RWPE1 (cell line): ENCODE measurements at regions not wholly inside any gene's neighbourhood (a gene's known extent, or its start where the extent isn't known, plus 50 kb on each side); places are given as distances from the start of the nearest gene placed in this dataset.
"Not testable (repeated sequence)": the region's sequence is repeated elsewhere in the genome, so short reads cannot be mapped to it uniquely, and the experiment has no call there.

Experiments used
- CTCF ChIA-PET: fragments of 350-600 bp; sonication (Branson Sonifier 250); formaldehyde crosslinking; extraction: SDS; loops from one replicate; lab custom pipeline; 2021; lab: Yijun Ruan, JAX
- POLR2A ChIA-PET: fragments of 400-600 bp; formaldehyde crosslinking; extraction: SDS; loops from one replicate; lab custom pipeline; 2020; ENCODE audit warnings: antibody characterized with exemption; ENCODE audit not compliant: low non-redundant PET; lab: Yijun Ruan, JAX
- DNase-seq: peaks from one replicate; pipeline ENCODE4 v3.0.0; 2012; ENCODE audit warnings: low spot score
- H3K27ac ChIP-seq: fragments of 450-650 bp; 2 replicates; pipeline ENCODE4 v1.5.1; 2017
- CTCF ChIP-seq: fragments of 450-650 bp; conservative IDR thresholded peaks from 2 replicates; pipeline ENCODE4 v1.5.1; 2017; ENCODE audit warnings: low read depth, mild to moderate bottlenecking

GRCh38 chr1:189084811-189085210 lies 1392.9 kb downstream of the BRINP3 start:
- TF ChIP-seq CTCF: no peak
- ChIA-PET CTCF (no interaction called here), POLR2A (no interaction called here)
- no peak for DNase-seq
- H3K27ac ChIP-seq: no peak overlapping the region

- ChIA-PET CTCF (interaction anchor here (0.6 kb wide), 1 partner anchor 280 kb away, joined by 4 read pairs; no protein-coding TSS in a partner anchor), POLR2A (no interaction called here)
- DNase-seq: no peak
- H3K27ac ChIP-seq: no peak overlapping the region
- TF ChIP-seq CTCF: no peak
Measured at GRCh38 chr1:189103956-189104355, 1373.7 kb downstream of the BRINP3 start.

GRCh38 chr1:189117072-189117770 lies 1360.4 kb downstream of the BRINP3 start:
- POLR2A ChIA-PET: no interaction called here
- H3K27ac ChIP-seq: no peak overlapping the region
- no peak for TF ChIP-seq CTCF
- CTCF ChIA-PET: no interaction called here
- DNase-seq: no peak

GRCh38 chr1:189121941-189122340 lies 1355.7 kb downstream of the BRINP3 start:
- CTCF ChIA-PET: no interaction called here
- no peak overlapping the region for H3K27ac ChIP-seq
- POLR2A ChIA-PET: no interaction called here
- no peak for TF ChIP-seq CTCF
- DNase-seq: no peak

GRCh38 chr1:189125694-189126093 lies 1352.0 kb downstream of the BRINP3 start:
- POLR2A ChIA-PET: no interaction called here
- no peak for TF ChIP-seq CTCF
- CTCF ChIA-PET: interaction anchor here (0.6 kb wide), 2 partner anchors 353 to 1743 kb away, joined by 3 to 4 read pairs; no protein-coding TSS in a partner anchor
- no peak for DNase-seq
- no peak overlapping the region for H3K27ac ChIP-seq

- no peak for TF ChIP-seq CTCF
- no peak overlapping the region for H3K27ac ChIP-seq
- ChIA-PET CTCF (no interaction called here), POLR2A (no interaction called here)
- DNase-seq: no peak
Measured at GRCh38 chr1:189131576-189131975, 1346.1 kb downstream of the BRINP3 start.

GRCh38 chr1:189139748-189140147 lies 1337.9 kb downstream of the BRINP3 start:
- H3K27ac ChIP-seq, DNase-seq, CTCF ChIA-PET, POLR2A ChIA-PET: not testable (repeated sequence)
